Hepatocyte (in vitro differentiated cells): ENCODE measurements at regions not wholly inside any gene's neighbourhood (a gene's known extent, or its start where the extent isn't known, plus 50 kb on each side); places are given as distances from the start of the nearest gene placed in this dataset.

ENCODE experiments used
- DNase-seq: peaks from one replicate; pipeline ENCODE4 v3.0.0-alpha.2; 2016; ENCODE audit warnings: low spot score
- H2AFZ ChIP-seq: fragments of 200-600 bp; sonication (generic); 2 replicates; pipeline ENCODE4 v1.6.0; 2016; ENCODE audit warnings: antibody characterized with exemption, mild to moderate bottlenecking
- H3K27ac ChIP-seq: fragments of 200-600 bp; sonication (generic); 2 replicates; pipeline ENCODE4 v1.5.1; 2016; ENCODE audit warnings: mild to moderate bottlenecking
- H3K27me3 ChIP-seq: fragments of 200-600 bp; sonication (generic); 2 replicates; pipeline ENCODE4 v1.6.1; 2016
- H3K36me3 ChIP-seq: fragments of 200-600 bp; sonication (generic); replicated peaks from 2 replicates; pipeline ENCODE4 v1.5.1; 2016; ENCODE audit warnings: low read depth; ENCODE audit not compliant: insufficient read depth
- H3K4me1 ChIP-seq: fragments of 200-600 bp; sonication (generic); 2 replicates; pipeline ENCODE4 v1.5.1; 2016; ENCODE audit warnings: mild to moderate bottlenecking, moderate library complexity; ENCODE audit not compliant: insufficient read depth
- H3K4me2 ChIP-seq: fragments of 200-600 bp; sonication (generic); 2 replicates; pipeline ENCODE4 v1.6.0; 2016
- H3K4me3 ChIP-seq: fragments of 200-600 bp; sonication (generic); 2 replicates; pipeline ENCODE4 v1.5.1; 2016; ENCODE audit warnings: mild to moderate bottlenecking
- H3K79me2 ChIP-seq: fragments of 200-600 bp; sonication (generic); 2 replicates; pipeline ENCODE4 v1.6.0; 2017; ENCODE audit warnings: mild to moderate bottlenecking
- H3K9me2 ChIP-seq: fragments of 200-600 bp; sonication (generic); replicated peaks from 2 replicates; pipeline ENCODE4 v1.6.0; 2017; ENCODE audit warnings: mild to moderate bottlenecking; ENCODE audit not compliant: insufficient read depth
- H3K9me3 ChIP-seq: fragments of 200-600 bp; sonication (generic); 2 replicates; pipeline ENCODE4 v1.5.1; 2016; ENCODE audit warnings: low read depth, mild to moderate bottlenecking
- H4K20me1 ChIP-seq: fragments of 200-600 bp; sonication (generic); 2 replicates; pipeline ENCODE4 v1.6.0; 2016; ENCODE audit warnings: mild to moderate bottlenecking; ENCODE audit not compliant: insufficient read depth, poor library complexity, severe bottlenecking
- CTCF ChIP-seq: fragments of 200-600 bp; sonication (generic); IDR thresholded peaks from 2 replicates; pipeline ENCODE4 v1.5.1; 2016; ENCODE audit warnings: antibody characterized with exemption, mild to moderate bottlenecking; ENCODE audit not compliant: poor library complexity
- EZH2 ChIP-seq: fragments of 200-600 bp; sonication (generic); IDR thresholded peaks from 2 replicates; pipeline ENCODE4 v1.6.1; 2016; ENCODE audit warnings: antibody characterized with exemption, mild to moderate bottlenecking, borderline replicate concordance
- EZH2phosphoT487 ChIP-seq: fragments of 200-600 bp; sonication (generic); IDR thresholded peaks from one replicate; pipeline ENCODE4 v1.6.1; 2018; ENCODE audit warnings: antibody characterized with exemption, mild to moderate bottlenecking, low read depth, moderate library complexity; ENCODE audit not compliant: unreplicated experiment, severe bottlenecking
- WGBS: methylation state at CpG from one replicate; pipeline ENCODE4 v1.1.6; 2016; ENCODE audit warnings: low lambda C conversion rate; ENCODE audit errors: missing lambda C conversion rate; 5-methylcytosine and 5-hydroxymethylcytosine counted together

- Histone ChIP-seq H3K4me3 (no peak overlapping the region), H3K27ac (no peak overlapping the region), H3K4me1 (peaks cover 16% of the 10 kb centered on the region), H3K9me3 (no peaks in the 10 kb centered on the region), H3K27me3 (no peaks in the 10 kb centered on the region), H2AFZ (no peak overlapping the region), H3K9me2 (no peaks in the 10 kb centered on the region), H3K79me2 (no peaks in the 10 kb centered on the region), H3K36me3 (no peaks in the 10 kb centered on the region), H3K4me2 (no peak overlapping the region), H4K20me1 (no peaks in the 10 kb centered on the region)
- no peak for DNase-seq
- TF ChIP-seq EZH2 (no peak), CTCF (peak; percentile 15)
- WGBS, result 100% methylated on average over 1 of the region's 1 CpG
These were observed 89.8 kb upstream of the NPVF start for GRCh38 chr7:25318047-25318446.

- Histone ChIP-seq H4K20me1 (no peaks in the 10 kb centered on the region), H3K4me3 (no peak overlapping the region), H3K27ac (no peak overlapping the region), H3K27me3 (no peaks in the 10 kb centered on the region), H2AFZ (no peak overlapping the region), H3K79me2 (no peaks in the 10 kb centered on the region), H3K36me3 (no peaks in the 10 kb centered on the region), H3K9me2 (no peaks in the 10 kb centered on the region), H3K9me3 (no peaks in the 10 kb centered on the region), H3K4me1 (peaks cover 6% of the 10 kb centered on the region), H3K4me2 (no peak overlapping the region)
- WGBS, result 84% methylated on average over 1 of the region's 1 CpG
- TF ChIP-seq EZH2phosphoT487, result no peak
- TF ChIP-seq CTCF, result no peak
- no peak for TF ChIP-seq EZH2
- DNase-seq, result no peak
These were observed 91.4 kb upstream of the NPVF start for GRCh38 chr7:25319707-25320106.

GRCh38 chr7:25320791-25321190 is 92.5 kb upstream of the NPVF start:
- Histone ChIP-seq H2AFZ (no peak overlapping the region), H3K4me3 (no peak overlapping the region), H3K9me2 (no peaks in the 10 kb centered on the region), H3K4me1 (peaks cover 3% of the 10 kb centered on the region), H3K4me2 (no peak overlapping the region), H4K20me1 (no peaks in the 10 kb centered on the region), H3K27ac (no peak overlapping the region), H3K36me3 (no peaks in the 10 kb centered on the region), H3K79me2 (no peaks in the 10 kb centered on the region), H3K27me3 (no peaks in the 10 kb centered on the region), H3K9me3 (no peaks in the 10 kb centered on the region)
- DNase-seq, result no peak
- WGBS, result 83% methylated on average over 2 of the region's 2 CpGs
- TF ChIP-seq CTCF, result no peak
- no peak for TF ChIP-seq EZH2
- no peak for TF ChIP-seq EZH2phosphoT487

- DNase-seq, result no peak
- Histone ChIP-seq H2AFZ (no peak overlapping the region), H4K20me1 (no peaks in the 10 kb centered on the region), H3K79me2 (no peaks in the 10 kb centered on the region), H3K9me3 (no peaks in the 10 kb centered on the region), H3K9me2 (no peaks in the 10 kb centered on the region), H3K27me3 (no peaks in the 10 kb centered on the region), H3K4me2 (no peak overlapping the region), H3K27ac (no peak overlapping the region), H3K36me3 (no peaks in the 10 kb centered on the region), H3K4me1 (peaks cover 3% of the 10 kb centered on the region), H3K4me3 (no peak overlapping the region)
- WGBS, result 80% methylated on average over 5 of the region's 5 CpGs
- TF ChIP-seq EZH2, result no peak
These were observed 93.1 kb upstream of the NPVF start for GRCh38 chr7:25321424-25321823.
